ENCODE measurements at regions not wholly inside any gene's neighbourhood (a gene's known extent, or its start where the extent isn't known, plus 50 kb on each side); places are given as distances from the start of the nearest gene placed in this dataset.

DNA sequence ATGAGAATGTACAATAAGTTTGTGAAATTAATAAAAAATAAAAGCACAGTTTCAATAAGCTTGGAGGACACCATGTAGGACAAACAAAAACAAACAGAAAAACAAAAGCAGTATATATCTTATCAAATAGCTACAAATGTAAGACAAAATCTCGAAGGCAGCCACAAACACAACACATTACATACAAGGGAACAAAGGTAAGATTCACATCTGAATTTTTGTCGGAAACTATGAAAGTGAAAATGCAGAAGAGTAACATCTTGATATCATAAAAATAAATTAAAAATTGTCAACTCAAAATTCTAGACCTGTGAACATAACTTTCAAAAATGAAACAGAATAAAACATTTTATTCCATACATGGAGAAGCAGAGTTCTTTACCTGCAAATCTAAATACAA, 1049.5 kb upstream of the ADGRL2 start (continued):
- TF ChIP-seq, protein P1, sequence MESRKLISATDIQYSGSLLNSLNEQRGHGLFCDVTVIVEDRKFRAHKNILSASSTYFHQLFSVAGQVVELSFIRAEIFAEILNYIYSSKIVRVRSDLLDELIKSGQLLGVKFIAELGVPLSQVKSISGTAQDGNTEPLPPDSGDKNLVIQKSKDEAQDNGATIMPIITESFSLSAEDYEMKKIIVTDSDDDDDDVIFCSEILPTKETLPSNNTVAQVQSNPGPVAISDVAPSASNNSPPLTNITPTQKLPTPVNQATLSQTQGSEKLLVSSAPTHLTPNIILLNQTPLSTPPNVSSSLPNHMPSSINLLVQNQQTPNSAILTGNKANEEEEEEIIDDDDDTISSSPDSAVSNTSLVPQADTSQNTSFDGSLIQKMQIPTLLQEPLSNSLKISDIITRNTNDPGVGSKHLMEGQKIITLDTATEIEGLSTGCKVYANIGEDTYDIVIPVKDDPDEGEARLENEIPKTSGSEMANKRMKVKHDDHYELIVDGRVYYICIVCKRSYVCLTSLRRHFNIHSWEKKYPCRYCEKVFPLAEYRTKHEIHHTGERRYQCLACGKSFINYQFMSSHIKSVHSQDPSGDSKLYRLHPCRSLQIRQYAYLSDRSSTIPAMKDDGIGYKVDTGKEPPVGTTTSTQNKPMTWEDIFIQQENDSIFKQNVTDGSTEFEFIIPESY (IDR thresholded peaks at IDR 0.05): no peak
- no peak for TF ChIP-seq HNF4A (conservative IDR thresholded peaks at IDR 0.05)
- no peak for TF ChIP-seq HNF4G (IDR thresholded peaks at IDR 0.05)
- TF ChIP-seq, protein P2, sequence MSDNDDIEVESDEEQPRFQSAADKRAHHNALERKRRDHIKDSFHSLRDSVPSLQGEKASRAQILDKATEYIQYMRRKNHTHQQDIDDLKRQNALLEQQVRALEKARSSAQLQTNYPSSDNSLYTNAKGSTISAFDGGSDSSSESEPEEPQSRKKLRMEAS (IDR thresholded peaks at IDR 0.05): no peak
- no peak for TF ChIP-seq FOXA1 (IDR thresholded peaks at IDR 0.05)
- no peak for TF ChIP-seq RAD21 (IDR thresholded peaks at IDR 0.05)
- TF ChIP-seq SP1 (IDR thresholded peaks at IDR 0.05): no peak
- no peak for TF ChIP-seq NR2F2 (IDR thresholded peaks at IDR 0.05)
- no peak for TF ChIP-seq FOXA2 (IDR thresholded peaks at IDR 0.05)

GRCh38 chr1:80731241-80731894, 1069.4 kb upstream of the ADGRL2 start:
- Histone ChIP-seq H3K4me1 (ENCODE audit: control insufficient read depth in 4 of 4, insufficient read depth in 4 of 4, low read length in 3 of 4) (peaks cover 2 to 11% (median 9%) of the 10 kb centered on the region in 4 donors), H3K4me3 (ENCODE audit: low read depth in 1 of 3, low read length in 3 of 3) (no peak overlapping the region), H3K27me3 (ENCODE audit: control insufficient read depth in 4 of 4, insufficient read depth in 4 of 4, low read length in 3 of 4) (no peaks in the 10 kb centered on the region), H3K9me3 (ENCODE audit: control insufficient read depth in 4 of 4, low read length in 3 of 4) (no peaks in the 10 kb centered on the region), H3K36me3 (ENCODE audit: control insufficient read depth in 4 of 4, insufficient read depth in 3 of 4, low read depth in 1 of 4, low read length in 3 of 4) (no peaks in the 10 kb centered on the region), H3K27ac (ENCODE audit: low read depth in 1 of 2, low read length in 2 of 2) (no peak overlapping the region), H3K9ac (ENCODE audit: low read depth in 1 of 2, low read length in 2 of 2) (no peak overlapping the region)
- DNase-seq (ENCODE audit: low spot score): no peak
- TF ChIP-seq RXRA (IDR thresholded peaks at IDR 0.05): no peak
- TF ChIP-seq FOXA2 (IDR thresholded peaks at IDR 0.05): no peak
- TF ChIP-seq YY1 (IDR thresholded peaks at IDR 0.05): peak; percentile 37
- TF ChIP-seq JUND (IDR thresholded peaks at IDR 0.05): no peak
- TF ChIP-seq HNF4A (conservative IDR thresholded peaks at IDR 0.05): no peak
- peak; percentile 18 to 32 for TF ChIP-seq RAD21 (IDR thresholded peaks at IDR 0.05)
- WGBS: 69% methylated on average over 3 of the region's 3 CpGs

DNA sequence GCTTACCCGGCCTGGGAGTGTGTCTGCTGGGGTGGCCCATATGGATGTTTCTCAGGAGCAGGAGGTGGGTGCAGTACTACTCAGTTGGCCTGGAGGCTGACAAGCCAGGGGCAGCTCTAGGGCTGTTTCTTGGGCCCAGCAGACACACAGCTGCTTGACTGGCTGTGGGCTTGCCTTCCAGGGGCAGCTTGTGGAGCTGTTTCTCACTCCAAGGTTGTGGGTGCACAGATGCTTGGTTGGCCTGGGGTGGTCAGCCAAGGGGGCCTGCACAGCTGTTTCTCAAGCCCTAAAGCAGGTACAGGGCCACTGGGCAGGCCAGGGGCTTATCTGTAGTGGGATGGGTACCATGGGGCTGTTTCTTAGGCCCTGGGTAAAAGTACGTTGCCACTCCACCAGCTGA, 1078.1 kb upstream of the ADGRL2 start:
- Histone ChIP-seq H3K4me1 (ENCODE audit: control insufficient read depth in 4 of 4, insufficient read depth in 4 of 4, low read length in 3 of 4) (no peaks in the 10 kb centered on the region), H3K36me3 (ENCODE audit: control insufficient read depth in 4 of 4, insufficient read depth in 3 of 4, low read depth in 1 of 4, low read length in 3 of 4) (no peaks in the 10 kb centered on the region), H3K27ac (ENCODE audit: low read depth in 1 of 2, low read length in 2 of 2) (no peak overlapping the region), H3K4me3 (ENCODE audit: low read depth in 1 of 3, low read length in 3 of 3) (no peak overlapping the region), H3K27me3 (ENCODE audit: control insufficient read depth in 4 of 4, insufficient read depth in 4 of 4, low read length in 3 of 4) (no peaks in the 10 kb centered on the region), H3K9me3 (ENCODE audit: control insufficient read depth in 4 of 4, low read length in 3 of 4) (no peaks in the 10 kb centered on the region), H3K9ac (ENCODE audit: low read depth in 1 of 2, low read length in 2 of 2) (no peak overlapping the region)
- 90% methylated on average over 2 of the region's 2 CpGs for WGBS
- TF ChIP-seq TAF1 (conservative IDR thresholded peaks at IDR 0.05): no peak
- DNase-seq (ENCODE audit: low spot score): no peak

DNA sequence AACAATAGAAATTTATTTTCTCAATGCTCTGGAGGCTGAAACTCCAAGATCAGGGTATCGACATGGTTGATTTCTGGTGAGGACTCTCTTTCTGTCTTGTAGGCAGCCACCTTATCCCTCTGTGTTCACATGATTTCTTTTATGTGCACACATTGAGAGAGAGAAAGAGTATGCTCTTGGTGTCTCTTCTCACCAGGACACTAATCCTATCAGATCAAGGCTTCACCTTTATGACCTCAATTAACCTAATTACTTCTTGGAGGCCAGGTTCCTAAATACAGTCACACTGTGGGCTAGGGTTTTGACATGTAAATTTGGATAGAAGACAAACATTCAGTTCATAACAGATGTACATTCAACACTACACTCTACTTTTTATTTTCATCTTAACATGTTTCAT, 1094.2 kb upstream of the ADGRL2 start:
- Histone ChIP-seq H3K27me3 (ENCODE audit: control insufficient read depth in 4 of 4, insufficient read depth in 4 of 4, low read length in 3 of 4) (no peaks in the 10 kb centered on the region), H3K4me1 (ENCODE audit: control insufficient read depth in 4 of 4, insufficient read depth in 4 of 4, low read length in 3 of 4) (no peaks in the 10 kb centered on the region), H3K27ac (ENCODE audit: low read depth in 1 of 2, low read length in 2 of 2) (no peak overlapping the region), H3K9me3 (ENCODE audit: control insufficient read depth in 4 of 4, low read length in 3 of 4) (no peaks in the 10 kb centered on the region), H3K4me3 (ENCODE audit: low read depth in 1 of 3, low read length in 3 of 3) (no peak overlapping the region), H3K36me3 (ENCODE audit: control insufficient read depth in 4 of 4, insufficient read depth in 3 of 4, low read depth in 1 of 4, low read length in 3 of 4) (no peaks in the 10 kb centered on the region), H3K9ac (ENCODE audit: low read depth in 1 of 2, low read length in 2 of 2) (no peak overlapping the region)
- TF ChIP-seq SP1 (IDR thresholded peaks at IDR 0.05): no peak
- DNase-seq (ENCODE audit: low spot score): no peak
- WGBS: 82% methylated on average over 1 of the region's 1 CpG

Data from liver (tissue), 7 donors.